ENCODE measurements at regions not wholly inside any gene's neighbourhood (a gene's known extent, or its start where the extent isn't known, plus 50 kb on each side); places are given as distances from the start of the nearest gene placed in this dataset.

DNA sequence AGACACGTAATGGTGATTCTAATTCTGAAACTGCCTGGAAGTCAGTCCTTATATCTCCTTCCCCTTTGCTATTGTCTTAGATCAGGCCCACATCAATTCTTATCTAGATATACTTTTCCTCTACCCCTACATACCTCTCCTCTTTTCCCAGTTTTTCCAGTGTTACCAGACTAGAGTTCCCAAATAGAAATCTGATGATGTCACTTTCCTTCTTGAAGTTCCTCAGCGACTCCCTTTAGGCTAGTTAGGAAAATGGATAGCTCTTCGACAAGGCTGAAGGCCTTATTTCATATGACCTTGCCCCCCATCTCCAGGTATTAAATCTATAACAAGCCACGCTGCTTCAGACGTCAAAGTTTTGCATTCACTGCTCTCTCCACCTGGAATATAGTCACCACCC, 201.1 kb upstream of the ATP2B1 start:
- TF ChIP-seq, protein P1, sequence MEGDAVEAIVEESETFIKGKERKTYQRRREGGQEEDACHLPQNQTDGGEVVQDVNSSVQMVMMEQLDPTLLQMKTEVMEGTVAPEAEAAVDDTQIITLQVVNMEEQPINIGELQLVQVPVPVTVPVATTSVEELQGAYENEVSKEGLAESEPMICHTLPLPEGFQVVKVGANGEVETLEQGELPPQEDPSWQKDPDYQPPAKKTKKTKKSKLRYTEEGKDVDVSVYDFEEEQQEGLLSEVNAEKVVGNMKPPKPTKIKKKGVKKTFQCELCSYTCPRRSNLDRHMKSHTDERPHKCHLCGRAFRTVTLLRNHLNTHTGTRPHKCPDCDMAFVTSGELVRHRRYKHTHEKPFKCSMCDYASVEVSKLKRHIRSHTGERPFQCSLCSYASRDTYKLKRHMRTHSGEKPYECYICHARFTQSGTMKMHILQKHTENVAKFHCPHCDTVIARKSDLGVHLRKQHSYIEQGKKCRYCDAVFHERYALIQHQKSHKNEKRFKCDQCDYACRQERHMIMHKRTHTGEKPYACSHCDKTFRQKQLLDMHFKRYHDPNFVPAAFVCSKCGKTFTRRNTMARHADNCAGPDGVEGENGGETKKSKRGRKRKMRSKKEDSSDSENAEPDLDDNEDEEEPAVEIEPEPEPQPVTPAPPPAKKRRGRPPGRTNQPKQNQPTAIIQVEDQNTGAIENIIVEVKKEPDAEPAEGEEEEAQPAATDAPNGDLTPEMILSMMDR (IDR thresholded peaks at IDR 0.05), result no peak
- TF ChIP-seq POLR2A (IDR thresholded peaks at IDR 0.05) (no peak), POLR2AphosphoS5 (IDR thresholded peaks at IDR 0.05) (no peak)
